H1 (cell line): ENCODE measurements at regions not wholly inside any gene's neighbourhood (a gene's known extent, or its start where the extent isn't known, plus 50 kb on each side); places are given as distances from the start of the nearest gene placed in this dataset.

Experiments used
- CTCF ChIA-PET: fragments of 300-600 bp; sonication (Branson Sonifier 250); formaldehyde crosslinking; loops from one replicate; lab custom pipeline; 2021; ENCODE audit not compliant: partially characterized antibody; lab: Charles Lee
- POLR2A ChIA-PET: fragments of 300-600 bp; sonication (Branson Sonifier 250); formaldehyde crosslinking; loops from one replicate; lab custom pipeline; 2021; ENCODE audit warnings: inconsistent platforms; ENCODE audit not compliant: partially characterized antibody; lab: Charles Lee
- DNase-seq, 2 experiments: peaks; one replicate each; pipeline versions ENCODE4 v3.0.0 to v3.0.0-alpha.2; 2010 to 2022; ENCODE audit warnings: low spot score in 2 of 2, low read depth in 1 of 2, mixed read lengths in 1 of 2
- FAIRE-seq: peaks from 2 replicates; lab custom pipeline; 2011; peaks lifted over from hg19 to GRCh38; lab: Jason Lieb, UNC
- H2AFZ ChIP-seq: 2 replicates; pipeline ENCODE4 v1.8.1; 2012; ENCODE audit warnings: low read length, inconsistent platforms
- H2AK5ac ChIP-seq: 2 replicates; pipeline ENCODE4 v1.6.1; 2013; ENCODE audit warnings: low read depth, low read length
- H2BK120ac ChIP-seq: replicated peaks from 2 replicates; pipeline ENCODE3; 2013; ENCODE audit warnings: low read depth, low read length, inconsistent platforms
- H2BK12ac ChIP-seq: 2 replicates; pipeline ENCODE4 v1.6.1; 2013; ENCODE audit warnings: low read depth, low read length
- H2BK15ac ChIP-seq: 2 replicates; pipeline ENCODE4 v1.6.1; 2013; ENCODE audit warnings: low read length
- H2BK20ac ChIP-seq: 2 replicates; pipeline ENCODE4 v1.6.1; 2013; ENCODE audit warnings: low read length
- H2BK5ac ChIP-seq: 2 replicates; pipeline ENCODE4 v1.6.1; 2013; ENCODE audit warnings: low read depth, low read length
- H3K14ac ChIP-seq: 2 replicates; pipeline ENCODE4 v1.6.1; 2013; ENCODE audit warnings: inconsistent platforms; ENCODE audit not compliant: insufficient read length
- H3K18ac ChIP-seq: 2 replicates; pipeline ENCODE4 v1.6.1; 2013; ENCODE audit warnings: low read length; ENCODE audit errors: extremely low read depth
- H3K23ac ChIP-seq: 2 replicates; pipeline ENCODE4 v1.6.1; 2013; ENCODE audit warnings: inconsistent platforms; ENCODE audit not compliant: insufficient read length
- H3K23me2 ChIP-seq: 2 replicates; pipeline ENCODE4 v1.6.1; 2013; ENCODE audit warnings: low read depth, low read length
- H3K27ac ChIP-seq: 2 replicates; pipeline ENCODE4 v1.6.1; 2011; ENCODE audit warnings: low read depth, low read length, inconsistent platforms
- H3K27me3 ChIP-seq, 4 experiments: replicated peaks in 1 of 4; 1 replicate in 1 of 4; 2 replicates in 3 of 4; pipeline versions ENCODE4 v1.6.1 to v1.8.1; 2011 to 2013; ENCODE audit warnings: low read length in 3 of 4, mild to moderate bottlenecking in 3 of 4, inconsistent platforms in 2 of 4, mixed read lengths in 2 of 4, moderate library complexity in 1 of 4; ENCODE audit not compliant: control insufficient read depth in 3 of 4, insufficient read depth in 3 of 4; ENCODE audit errors: extremely low read depth in 1 of 4
- H3K36me3 ChIP-seq, 4 experiments: 2 replicates each; pipeline versions ENCODE4 v1.6.1 to v1.8.1; 2011 to 2013; ENCODE audit warnings: mild to moderate bottlenecking in 4 of 4, low read length in 3 of 4, moderate library complexity in 2 of 4, control low read depth in 1 of 4, inconsistent platforms in 1 of 4; ENCODE audit not compliant: insufficient read depth in 4 of 4, control insufficient read depth in 2 of 4
- H3K4ac ChIP-seq: replicated peaks from 2 replicates; pipeline ENCODE3; 2013; ENCODE audit warnings: low read length, low read depth, mixed read lengths, inconsistent platforms; ENCODE audit not compliant: insufficient read length
- H3K4me1 ChIP-seq, 4 experiments: replicated peaks in 1 of 4; 1 replicate in 1 of 4; 2 replicates in 3 of 4; pipeline versions ENCODE4 v1.6.1 to v1.8.1; 2011 to 2013; ENCODE audit warnings: low read length in 3 of 4, inconsistent platforms in 2 of 4, mixed read lengths in 1 of 4; ENCODE audit not compliant: insufficient read depth in 4 of 4, control insufficient read depth in 3 of 4
- H3K4me2 ChIP-seq, 2 experiments: 2 replicates each; pipeline versions ENCODE4 v1.6.1 to v1.8.1; 2011 to 2013; ENCODE audit warnings: low read depth in 2 of 2, low read length in 2 of 2, control low read depth in 1 of 2, inconsistent platforms in 1 of 2, mild to moderate bottlenecking in 1 of 2; ENCODE audit not compliant: insufficient read depth in 1 of 2
- H3K4me3 ChIP-seq, 4 experiments: fragments of 200-600, 300-600 bp in 1 of 4; sonication (generic), shearing (Covaris generic), sonication (Bioruptor Twin) in 1 of 4; 2 replicates each; pipeline versions ENCODE4 v1.5.1 to v1.8.1; 2011 to 2016; ENCODE audit warnings: low read length in 4 of 4, low read depth in 3 of 4, control low read depth in 2 of 4, inconsistent platforms in 2 of 4, mild to moderate bottlenecking in 2 of 4, mixed read lengths in 1 of 4, moderate library complexity in 1 of 4; ENCODE audit not compliant: insufficient read depth in 2 of 4; ENCODE audit errors: extremely low read depth in 1 of 4
- H3K56ac ChIP-seq: replicated peaks from 2 replicates; pipeline ENCODE3; 2013; ENCODE audit warnings: low read depth, mild to moderate bottlenecking, mixed read lengths, low read length, inconsistent platforms; ENCODE audit not compliant: insufficient read length
- H3K79me1 ChIP-seq: 2 replicates; pipeline ENCODE4 v1.6.1; 2013; ENCODE audit warnings: low read depth, low read length, control low read depth
- H3K79me2 ChIP-seq, 2 experiments: 2 replicates each; pipeline versions ENCODE4 v1.6.1 to v1.8.1; 2012 to 2013; ENCODE audit warnings: low read length in 2 of 2, mild to moderate bottlenecking in 2 of 2, inconsistent platforms in 1 of 2; ENCODE audit not compliant: insufficient read depth in 2 of 2, control insufficient read depth in 1 of 2
- H3K9ac ChIP-seq, 4 experiments: replicated peaks in 1 of 4; 1 replicate in 1 of 4; 2 replicates in 3 of 4; pipeline versions ENCODE4 v1.6.1 to v1.8.1; 2011 to 2013; ENCODE audit warnings: low read depth in 3 of 4, low read length in 3 of 4, control low read depth in 2 of 4, mild to moderate bottlenecking in 2 of 4, moderate library complexity in 2 of 4, inconsistent platforms in 1 of 4; ENCODE audit errors: extremely low read depth in 1 of 4
- H3K9me3 ChIP-seq, 2 experiments: 2 replicates each; pipeline versions ENCODE4 v1.6.1 to v1.8.1; 2012 to 2013; ENCODE audit warnings: mild to moderate bottlenecking in 2 of 2, moderate library complexity in 2 of 2, control low read depth in 1 of 2, inconsistent platforms in 1 of 2, low read depth in 1 of 2, low read length in 1 of 2, mixed read lengths in 1 of 2; ENCODE audit not compliant: insufficient read depth in 2 of 2
- H4K20me1 ChIP-seq, 2 experiments: replicated peaks in 1 of 2; 2 replicates each; pipeline versions ENCODE3 to v1.8.1; 2011 to 2013; ENCODE audit warnings: inconsistent platforms in 2 of 2, low read length in 2 of 2, mild to moderate bottlenecking in 1 of 2; ENCODE audit not compliant: insufficient read depth in 2 of 2, control insufficient read depth in 1 of 2
- H4K5ac ChIP-seq: 2 replicates; pipeline ENCODE4 v1.6.1; 2013; ENCODE audit warnings: low read length, low read depth, mixed read lengths, inconsistent platforms; ENCODE audit not compliant: insufficient read length
- H4K8ac ChIP-seq: 2 replicates; pipeline ENCODE4 v1.8.0; 2013; ENCODE audit warnings: mild to moderate bottlenecking, moderate library complexity, low read length, inconsistent platforms; ENCODE audit not compliant: insufficient read depth; ENCODE audit errors: extremely low read depth
- H4K91ac ChIP-seq: replicated peaks from 2 replicates; pipeline ENCODE3; 2013; ENCODE audit warnings: low read length, mixed read lengths, inconsistent platforms; ENCODE audit not compliant: insufficient read length
- BACH1 ChIP-seq: IDR thresholded peaks from 2 replicates; pipeline ENCODE4 v1.6.1; 2012; ENCODE audit warnings: low read length, improper control_type of control experiment
- BRCA1 ChIP-seq: IDR thresholded peaks from 2 replicates; pipeline ENCODE4 v1.6.1; 2012; ENCODE audit warnings: low read depth, low read length, improper control_type of control experiment
- CBX8 ChIP-seq: fragments of 300-800, 300-1000 bp; sonication (generic); IDR thresholded peaks from 2 replicates; pipeline ENCODE4 v1.7.1; 2016; ENCODE audit warnings: low read depth, low read length, borderline replicate concordance
- CHD1 ChIP-seq: IDR thresholded peaks from 2 replicates; pipeline ENCODE4 v1.6.1; 2012; ENCODE audit warnings: low read depth, low read length, improper control_type of control experiment
- CHD2 ChIP-seq: IDR thresholded peaks from 2 replicates; pipeline ENCODE4 v1.6.1; 2012; ENCODE audit warnings: low read length, improper control_type of control experiment
- CREB1 ChIP-seq: IDR thresholded peaks from 2 replicates; pipeline ENCODE4 v1.6.1; 2012; ENCODE audit warnings: inconsistent platforms
- EGR1 ChIP-seq: IDR thresholded peaks from 2 replicates; pipeline ENCODE4 v1.6.1; 2011; ENCODE audit warnings: low read depth, low read length, borderline replicate concordance
- EP300 ChIP-seq, 2 experiments: IDR thresholded peaks; 1 replicate in 1 of 2; 2 replicates in 1 of 2; pipeline ENCODE4 v1.6.1; 2011 to 2012; ENCODE audit warnings: low read depth in 2 of 2, low read length in 2 of 2, mild to moderate bottlenecking in 2 of 2, borderline replicate concordance in 1 of 2, inconsistent platforms in 1 of 2, moderate library complexity in 1 of 2
- KDM4A ChIP-seq: IDR thresholded peaks from one replicate; pipeline ENCODE4 v1.7.1; 2012; ENCODE audit warnings: low read depth, mild to moderate bottlenecking, moderate library complexity, low read length, inconsistent platforms; ENCODE audit not compliant: severe bottlenecking
- RAD21 ChIP-seq, 2 experiments: IDR thresholded peaks in 1 of 2; conservative IDR thresholded peaks in 1 of 2; 2 replicates each; pipeline ENCODE4 v1.6.1; 2011; ENCODE audit warnings: low read depth in 2 of 2, low read length in 2 of 2, improper control_type of control experiment in 1 of 2, inconsistent platforms in 1 of 2, mild to moderate bottlenecking in 1 of 2, moderate library complexity in 1 of 2
- RXRA ChIP-seq: IDR thresholded peaks from 2 replicates; pipeline ENCODE4 v1.6.1; 2011; ENCODE audit warnings: low read depth, mild to moderate bottlenecking, low read length, moderate library complexity; ENCODE audit not compliant: insufficient read depth
- SIN3A ChIP-seq, 2 experiments: IDR thresholded peaks in 1 of 2; conservative IDR thresholded peaks in 1 of 2; 2 replicates each; pipeline ENCODE4 v1.6.1; 2011 to 2012; ENCODE audit warnings: low read length in 2 of 2, improper control_type of control experiment in 1 of 2, low read depth in 1 of 2, mild to moderate bottlenecking in 1 of 2
- SP4 ChIP-seq: IDR thresholded peaks from 2 replicates; pipeline ENCODE4 v1.6.1; 2012; ENCODE audit warnings: low read length, inconsistent platforms
- TCF12 ChIP-seq: IDR thresholded peaks from 2 replicates; pipeline ENCODE4 v1.6.1; 2011; ENCODE audit warnings: low read depth, mild to moderate bottlenecking, low read length
- WGBS, 2 experiments: shearing (Covaris generic) in 1 of 2; methylation state at CpG; one replicate each; pipeline versions ENCODE4 v1.1.6 to v1.1.7; 2013 to 2015; ENCODE audit warnings: low lambda C conversion rate in 2 of 2, mixed read lengths in 2 of 2, inconsistent platforms in 1 of 2, low coverage in 1 of 2, missing lambda C conversion rate in 1 of 2; ENCODE audit not compliant: insufficient replicate concordance in 2 of 2, insufficient coverage in 1 of 2, insufficient read length in 1 of 2; ENCODE audit errors: extremely low coverage in 1 of 2, missing lambda C conversion rate in 1 of 2; 5-methylcytosine and 5-hydroxymethylcytosine counted together
- TF ChIP-seq, protein P1 (sequence below): IDR thresholded peaks from 2 replicates; pipeline ENCODE4 v1.6.1; 2012; ENCODE audit warnings: inconsistent platforms

DNA sequence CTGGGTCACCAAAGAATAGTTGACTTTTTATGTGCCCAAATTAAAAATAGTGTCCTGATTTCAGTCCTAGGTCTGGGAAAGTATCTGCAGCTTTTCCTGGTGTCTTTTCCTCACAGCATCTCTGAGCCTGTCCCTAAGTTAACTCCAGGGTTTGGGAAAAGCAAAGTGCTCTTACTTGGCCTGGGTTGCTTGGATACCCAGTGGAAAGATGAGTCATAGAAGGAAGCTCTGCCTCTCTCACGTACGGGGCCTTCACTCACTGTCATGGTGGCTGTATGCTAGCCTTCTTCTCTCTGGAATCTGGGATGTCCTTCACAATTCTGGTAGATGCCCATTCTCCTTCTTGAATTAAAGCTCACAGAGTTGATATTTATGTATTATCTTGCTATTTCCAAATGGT is 607.3 kb downstream of the ANKRD50 start:
- DNase-seq, result no peak
- Histone ChIP-seq H3K79me2 (no peaks in the 10 kb centered on the region), H4K5ac (no peak overlapping the region), H4K91ac (no peak overlapping the region), H4K8ac (no peak overlapping the region), H3K14ac (no peak overlapping the region), H2BK20ac (no peak overlapping the region), H3K23me2 (no peaks in the 10 kb centered on the region), H2AFZ (0 out of 2 replicates have a peak overlapping the region, but pooled peaks have one; percentile 53), H2BK5ac (no peak overlapping the region), H3K9me3 (no peaks in the 10 kb centered on the region), H3K27ac (no peak overlapping the region), H3K79me1 (no peaks in the 10 kb centered on the region), H2BK15ac (no peak overlapping the region), H2BK120ac (no peak overlapping the region), H2BK12ac (no peak overlapping the region), H3K56ac (no peak overlapping the region), H3K4me3 (no peak overlapping the region), H4K20me1 (no peaks in the 10 kb centered on the region), H3K4me1 (no peaks in the 10 kb centered on the region), H3K23ac (no peak overlapping the region), H3K27me3 (no peaks in the 10 kb centered on the region), H3K18ac (no peak overlapping the region), H2AK5ac (no peak overlapping the region), H3K9ac (no peak overlapping the region), H3K4ac (no peak overlapping the region), H3K36me3 (no peaks in the 10 kb centered on the region), H3K4me2 (no peak overlapping the region)
- WGBS, 2 experiments, result 95% methylated on average over 2 of the region's 2 CpGs; no CpG with 5 or more reads in 1 of the 2 experiments
- POLR2A ChIA-PET, result interaction anchor here (0.6 kb wide), 1 partner anchor 33 kb away, joined by 3 read pairs; no protein-coding TSS in a partner anchor
- CTCF ChIA-PET, result interaction anchor here (0.9 to 2.2 kb wide), 2 partner anchors 332 to 540 kb away, joined by 3 to 6 read pairs; no protein-coding TSS in a partner anchor
- no peak for FAIRE-seq
- TF ChIP-seq BRCA1 (no peak), KDM4A (no peak), RAD21 (IDR thresholded peaks at IDR 0.05 in 1 of 2, conservative IDR thresholded peaks at IDR 0.05 in 1 of 2; ENCODE audit: low read depth in 2 of 2, low read length in 2 of 2) (no peak), EP300 (IDR thresholded peaks at IDR 0.05; ENCODE audit: borderline replicate concordance in 1 of 2, low read depth in 2 of 2, low read length in 2 of 2) (no peak), BACH1 (no peak), SIN3A (conservative IDR thresholded peaks at IDR 0.05 in 1 of 2, IDR thresholded peaks at IDR 0.05 in 1 of 2; ENCODE audit: low read depth in 1 of 2, low read length in 2 of 2) (no peak), CREB1 (no peak), CHD1 (no peak), CBX8 (no peak), CHD2 (no peak), TCF12 (no peak), RXRA (no peak), EGR1 (no peak), SP4 (no peak)
- TF ChIP-seq, protein P1, sequence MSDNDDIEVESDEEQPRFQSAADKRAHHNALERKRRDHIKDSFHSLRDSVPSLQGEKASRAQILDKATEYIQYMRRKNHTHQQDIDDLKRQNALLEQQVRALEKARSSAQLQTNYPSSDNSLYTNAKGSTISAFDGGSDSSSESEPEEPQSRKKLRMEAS, result no peak
